ENCODE measurements at regions not wholly inside any gene's neighbourhood (a gene's known extent, or its start where the extent isn't known, plus 50 kb on each side); places are given as distances from the start of the nearest gene placed in this dataset.

GRCh38 chr1:239587066-239587465 lies 200.7 kb downstream of the CHRM3 start:
- TF ChIP-seq CTCF (IDR thresholded peaks at IDR 0.05) (no peak), POLR2A (IDR thresholded peaks at IDR 0.05) (no peak)

All from stomach (tissue), 4 donors.